HCT116 (cell line): ENCODE measurements at regions not wholly inside any gene's neighbourhood (a gene's known extent, or its start where the extent isn't known, plus 50 kb on each side); places are given as distances from the start of the nearest gene placed in this dataset.

Experiments
- ATAC-seq: fragments of 200-7000 bp; cut with Tn5 transposase; 2 replicates; pipeline ENCODE4 v1.9.1; 2020; ENCODE audit warnings: mild to moderate bottlenecking, moderate library complexity
- BruUV-seq: library from RNA; stranded (reverse); fragments of 400-500 nt; replicated peaks from 2 replicates; lab custom pipeline; 2021; lab: Mats Ljungman, UMichigan
- CTCF ChIA-PET: fragments of 300-600 bp; sonication (Branson Sonifier 250); formaldehyde crosslinking; loops from one replicate; lab custom pipeline; 2021; ENCODE audit warnings: antibody characterized with exemption; lab: Charles Lee
- POLR2A ChIA-PET: fragments of 300-600, 350-600 bp; sonication (Branson Sonifier 250); formaldehyde crosslinking; loops from one replicate; lab custom pipeline; 2021; ENCODE audit warnings: antibody characterized with exemption; lab: Charles Lee
- RAD21 ChIA-PET, 2 experiments: fragments of 300-600 bp; sonication (Branson Sonifier 250); formaldehyde crosslinking; loops; one replicate each; lab custom pipeline; 2023; ENCODE audit warnings: low total read pairs in 2 of 2; ENCODE audit not compliant: uncharacterized antibody in 2 of 2, unreplicated experiment in 2 of 2, low non-redundant PET in 1 of 2; lab: Charles Lee
- DNase-seq: peaks from one replicate; pipeline ENCODE4 v3.0.0-alpha.2; 2010; ENCODE audit warnings: low read depth, low spot score
- H2AFZ ChIP-seq: fragments of 200-600 bp; shearing (Covaris generic), sonication (generic); 2 replicates; pipeline ENCODE4 v1.6.1; 2017; ENCODE audit warnings: low read depth, mixed run types, mixed read lengths, antibody characterized with exemption, low read length; ENCODE audit not compliant: poor library complexity, severe bottlenecking
- H3K27ac ChIP-seq: 2 replicates; pipeline ENCODE4 v1.5.1; 2012; ENCODE audit warnings: low read depth, low read length
- H3K27me3 ChIP-seq: fragments of 200-600 bp; sonication (generic); 2 replicates; pipeline ENCODE4 v1.6.1; 2016; ENCODE audit warnings: mixed run types, low read length, mixed read lengths; ENCODE audit not compliant: insufficient read depth
- H3K36me3 ChIP-seq, 2 experiments: fragments of 200-500 bp in 1 of 2; fragments of 200-600 bp in 1 of 2; sonication (Bioruptor generic) in 1 of 2; sonication (generic) in 1 of 2; 2 replicates each; pipeline versions ENCODE4 v1.5.1 to v1.6.1; 2014 to 2016; ENCODE audit warnings: low read length in 2 of 2, inconsistent platforms in 1 of 2, mixed read lengths in 1 of 2, mixed run types in 1 of 2; ENCODE audit not compliant: insufficient read depth in 2 of 2, control insufficient read depth in 1 of 2
- H3K4me1 ChIP-seq, 2 experiments: fragments of 200-600 bp in 1 of 2; sonication (generic) in 1 of 2; 2 replicates each; pipeline versions ENCODE4 v1.5.1 to v1.6.1; 2012 to 2017; ENCODE audit warnings: low read length in 2 of 2, inconsistent platforms in 1 of 2, mild to moderate bottlenecking in 1 of 2, mixed read lengths in 1 of 2, mixed run types in 1 of 2, moderate library complexity in 1 of 2; ENCODE audit not compliant: insufficient read depth in 2 of 2, control insufficient read depth in 1 of 2
- H3K4me2 ChIP-seq: fragments of 200-600 bp; sonication (generic); 2 replicates; pipeline ENCODE4 v1.6.1; 2017; ENCODE audit warnings: mixed run types, low read length, mixed read lengths
- H3K4me3 ChIP-seq, 2 experiments: fragments of 200-600 bp in 1 of 2; sonication (generic) in 1 of 2; replicated peaks in 1 of 2; 2 replicates each; pipeline ENCODE4 v1.5.1; 2011 to 2016; ENCODE audit warnings: low read length in 2 of 2, control low read depth in 1 of 2, low read depth in 1 of 2, mild to moderate bottlenecking in 1 of 2, mixed read lengths in 1 of 2, mixed run types in 1 of 2
- H3K79me2 ChIP-seq: fragments of 200-600 bp; sonication (generic); 2 replicates; pipeline ENCODE4 v1.6.1; 2017; ENCODE audit warnings: mild to moderate bottlenecking, mixed run types, low read length, moderate library complexity, mixed read lengths; ENCODE audit not compliant: insufficient read depth
- H3K9ac ChIP-seq: fragments of 200-600 bp; sonication (generic); 2 replicates; pipeline ENCODE4 v1.6.1; 2016; ENCODE audit warnings: low read length, mixed read lengths
- H3K9me2 ChIP-seq: fragments of 200-600 bp; sonication (generic), shearing (Covaris generic); 2 replicates; pipeline ENCODE4 v1.6.1; 2017; ENCODE audit warnings: mixed run types, mild to moderate bottlenecking, moderate library complexity; ENCODE audit not compliant: insufficient read depth
- H3K9me3 ChIP-seq, 2 experiments: fragments of 200-500 bp in 1 of 2; fragments of 200-600 bp in 1 of 2; sonication (Bioruptor generic) in 1 of 2; sonication (generic) in 1 of 2; 2 replicates each; pipeline ENCODE4 v1.6.1; 2014 to 2017; ENCODE audit warnings: low read length in 2 of 2, mixed read lengths in 2 of 2, inconsistent platforms in 1 of 2, low read depth in 1 of 2, mild to moderate bottlenecking in 1 of 2, mixed run types in 1 of 2, moderate library complexity in 1 of 2; ENCODE audit not compliant: control insufficient read depth in 1 of 2, insufficient read depth in 1 of 2
- H4K20me1 ChIP-seq: fragments of 200-600 bp; sonication (generic), shearing (Covaris generic); 2 replicates; pipeline ENCODE4 v1.6.1; 2017; ENCODE audit warnings: mixed run types, mild to moderate bottlenecking, moderate library complexity; ENCODE audit not compliant: insufficient read depth
- CBX3 ChIP-seq: IDR thresholded peaks from 2 replicates; pipeline ENCODE4 v1.6.1; 2012; ENCODE audit warnings: low read depth
- EGR1 ChIP-seq: IDR thresholded peaks from 2 replicates; pipeline ENCODE4 v1.6.1; 2012; ENCODE audit warnings: low read depth
- FOSL1 ChIP-seq: IDR thresholded peaks from 2 replicates; pipeline ENCODE4 v1.6.1; 2012; ENCODE audit warnings: low read depth
- POLR2A ChIP-seq: IDR thresholded peaks from 2 replicates; pipeline ENCODE4 v1.7.0; 2011; ENCODE audit warnings: borderline replicate concordance; ENCODE audit not compliant: insufficient read depth, insufficient read length; ENCODE audit errors: extremely low read depth
- SIN3A ChIP-seq: IDR thresholded peaks from 2 replicates; pipeline ENCODE4 v1.6.1; 2012; ENCODE audit warnings: low read depth
- SP1 ChIP-seq: IDR thresholded peaks from 2 replicates; pipeline ENCODE4 v1.6.1; 2012; ENCODE audit warnings: low read depth
- SRF ChIP-seq: IDR thresholded peaks from 2 replicates; pipeline ENCODE4 v1.6.1; 2012; ENCODE audit warnings: low read depth
- YY1 ChIP-seq: IDR thresholded peaks from 2 replicates; pipeline ENCODE4 v1.6.1; 2011; ENCODE audit warnings: low read length, low read depth, moderate library complexity, mild to moderate bottlenecking; ENCODE audit not compliant: insufficient replicate concordance; ENCODE audit errors: extremely low read depth
- intact Hi-C: fragments of 100-400 bp; cut with micrococcal nuclease; formaldehyde crosslinking; loops from 2 replicates; pipeline ENCODE4 v1.10.0; 2022
- TF ChIP-seq, protein P1 (sequence below): IDR thresholded peaks from 2 replicates; pipeline ENCODE4 v1.6.1; 2011; ENCODE audit warnings: mild to moderate bottlenecking, low read length, moderate library complexity; ENCODE audit not compliant: insufficient replicate concordance; ENCODE audit errors: extremely low read depth
- TF ChIP-seq, protein P2 (sequence below): IDR thresholded peaks from 2 replicates; pipeline ENCODE4 v1.6.1; 2012

DNA sequence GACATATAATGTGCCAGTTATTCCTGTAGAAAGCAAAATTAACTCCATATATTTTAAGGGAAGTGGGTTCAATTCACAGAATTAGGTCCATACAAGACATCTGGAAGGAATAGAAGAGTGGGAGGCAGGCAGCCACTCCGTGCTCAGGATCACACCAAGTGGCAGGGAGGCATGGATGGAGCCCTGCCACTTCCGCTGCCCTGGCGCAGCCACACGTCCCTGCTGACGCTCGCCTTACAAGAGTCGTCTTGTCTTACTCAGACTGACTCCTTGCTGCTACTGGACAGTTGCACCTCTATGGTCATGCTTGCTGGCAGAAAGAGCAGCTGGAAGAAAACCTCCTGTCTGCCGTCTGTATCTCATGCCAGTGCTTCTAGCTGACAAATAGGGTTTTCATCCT is 579.9 kb upstream of the POM121L12 start:
- Histone ChIP-seq H4K20me1 (no peaks in the 10 kb centered on the region), H3K27me3 (no peaks in the 10 kb centered on the region), H3K27ac (no peak overlapping the region), H3K4me2 (no peak overlapping the region), H3K4me1 (no peaks in the 10 kb centered on the region), H3K36me3 (no peaks in the 10 kb centered on the region), H3K9ac (no peak overlapping the region), H3K9me3 (peaks cover 12 to 36% of the 10 kb centered on the region in 2 experiments; a peak in 3 of 4 replicates), H3K4me3 (no peak overlapping the region), H2AFZ (no peak overlapping the region), H3K9me2 (no peaks in the 10 kb centered on the region), H3K79me2 (no peaks in the 10 kb centered on the region)
- intact Hi-C loops: no loop called here
- no TSS peak for BruUV-seq
- DNase-seq (no peak), ATAC-seq (no peak)
- ChIA-PET CTCF (no interaction called here), RAD21 (no interaction called here), POLR2A (no interaction called here)
- TF ChIP-seq FOSL1: no peak
- no peak for TF ChIP-seq SP1
- TF ChIP-seq, protein P1, sequence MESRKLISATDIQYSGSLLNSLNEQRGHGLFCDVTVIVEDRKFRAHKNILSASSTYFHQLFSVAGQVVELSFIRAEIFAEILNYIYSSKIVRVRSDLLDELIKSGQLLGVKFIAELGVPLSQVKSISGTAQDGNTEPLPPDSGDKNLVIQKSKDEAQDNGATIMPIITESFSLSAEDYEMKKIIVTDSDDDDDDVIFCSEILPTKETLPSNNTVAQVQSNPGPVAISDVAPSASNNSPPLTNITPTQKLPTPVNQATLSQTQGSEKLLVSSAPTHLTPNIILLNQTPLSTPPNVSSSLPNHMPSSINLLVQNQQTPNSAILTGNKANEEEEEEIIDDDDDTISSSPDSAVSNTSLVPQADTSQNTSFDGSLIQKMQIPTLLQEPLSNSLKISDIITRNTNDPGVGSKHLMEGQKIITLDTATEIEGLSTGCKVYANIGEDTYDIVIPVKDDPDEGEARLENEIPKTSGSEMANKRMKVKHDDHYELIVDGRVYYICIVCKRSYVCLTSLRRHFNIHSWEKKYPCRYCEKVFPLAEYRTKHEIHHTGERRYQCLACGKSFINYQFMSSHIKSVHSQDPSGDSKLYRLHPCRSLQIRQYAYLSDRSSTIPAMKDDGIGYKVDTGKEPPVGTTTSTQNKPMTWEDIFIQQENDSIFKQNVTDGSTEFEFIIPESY: no peak
- TF ChIP-seq SRF: no peak
- no peak for TF ChIP-seq CBX3
- no peak for TF ChIP-seq YY1
- TF ChIP-seq EGR1: no peak

DNA sequence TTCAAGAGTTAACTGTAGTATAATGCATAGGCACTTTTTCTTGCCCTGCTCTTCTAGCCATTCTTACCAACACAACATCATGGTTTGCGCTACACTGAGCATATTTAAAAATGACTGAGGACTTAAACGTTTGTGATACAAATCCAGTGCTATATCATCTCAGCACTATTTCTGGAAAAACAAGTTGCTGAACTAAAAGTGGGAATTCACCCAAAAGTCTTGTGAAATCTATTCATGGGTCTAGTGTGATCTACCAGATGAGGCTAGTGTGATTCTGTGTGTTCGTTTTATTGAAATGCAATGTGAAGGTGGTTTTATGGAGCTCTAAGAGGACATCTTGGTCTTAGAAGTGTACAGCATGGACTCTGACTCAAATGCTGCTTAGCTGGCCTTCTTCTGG is 584.6 kb upstream of the POM121L12 start:
- H3K27me3 ChIP-seq: no peaks in the 10 kb centered on the region
- no peak overlapping the region for H3K9ac ChIP-seq
- no peak for ATAC-seq
- intact Hi-C loops: no loop called here
- H4K20me1 ChIP-seq: no peaks in the 10 kb centered on the region
- H3K27ac ChIP-seq: no peak overlapping the region
- no peak for DNase-seq
- CTCF ChIA-PET: no interaction called here
- POLR2A ChIA-PET: no interaction called here
- H3K9me3 ChIP-seq: peaks cover 0 to 24% of the 10 kb centered on the region in 2 experiments; a peak in 3 of 4 replicates
- H3K79me2 ChIP-seq: no peaks in the 10 kb centered on the region
- RAD21 ChIA-PET: no interaction called here
- BruUV-seq: no TSS peak
- TF ChIP-seq POLR2A (no peak), SIN3A (no peak), EGR1 (no peak)
- TF ChIP-seq, protein P2, sequence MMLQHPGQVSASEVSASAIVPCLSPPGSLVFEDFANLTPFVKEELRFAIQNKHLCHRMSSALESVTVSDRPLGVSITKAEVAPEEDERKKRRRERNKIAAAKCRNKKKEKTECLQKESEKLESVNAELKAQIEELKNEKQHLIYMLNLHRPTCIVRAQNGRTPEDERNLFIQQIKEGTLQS: no peak
- TF ChIP-seq, all 23 proteins: peak for 0
- no peak overlapping the region for H2AFZ ChIP-seq
- no peaks in the 10 kb centered on the region for H3K36me3 ChIP-seq
- H3K9me2 ChIP-seq: no peaks in the 10 kb centered on the region
- H3K4me3 ChIP-seq: no peak overlapping the region
- no peaks in the 10 kb centered on the region for H3K4me1 ChIP-seq
- no peak overlapping the region for H3K4me2 ChIP-seq
